WERI-Rb-1 (cell line): ENCODE measurements at regions not wholly inside any gene's neighbourhood (a gene's known extent, or its start where the extent isn't known, plus 50 kb on each side); places are given as distances from the start of the nearest gene placed in this dataset.

Experiments used
- DNase-seq: peaks from one replicate; pipeline ENCODE4 v3.0.0-alpha.2; 2020
- H3K27ac ChIP-seq: fragments of 250-450 bp; sonication (Bioruptor Pico); 2 replicates; pipeline ENCODE4 v1.5.1; 2020; ENCODE audit warnings: mild to moderate bottlenecking, moderate library complexity
- H3K27me3 ChIP-seq: fragments of 250-450 bp; sonication (Bioruptor Pico); 2 replicates; pipeline ENCODE4 v1.5.1; 2021; ENCODE audit warnings: mild to moderate bottlenecking, low read depth, moderate library complexity; ENCODE audit not compliant: insufficient read depth, severe bottlenecking
- H3K36me3 ChIP-seq: fragments of 250-450 bp; sonication (Bioruptor Pico); 2 replicates; pipeline ENCODE4 v1.5.1; 2020; ENCODE audit warnings: mild to moderate bottlenecking, moderate library complexity
- H3K4me3 ChIP-seq: 2 replicates; pipeline ENCODE4 v1.5.1; 2011; ENCODE audit warnings: low read depth, mild to moderate bottlenecking, control low read depth, low read length
- H3K9me3 ChIP-seq: fragments of 250-450 bp; sonication (Bioruptor Pico); 2 replicates; pipeline ENCODE4 v1.5.1; 2021; ENCODE audit warnings: mild to moderate bottlenecking, moderate library complexity; ENCODE audit not compliant: severe bottlenecking
- CTCF ChIP-seq: IDR thresholded peaks from 2 replicates; pipeline ENCODE4 v1.5.1; 2011; ENCODE audit warnings: low read depth, mild to moderate bottlenecking, control low read depth, inconsistent platforms, low read length

DNA sequence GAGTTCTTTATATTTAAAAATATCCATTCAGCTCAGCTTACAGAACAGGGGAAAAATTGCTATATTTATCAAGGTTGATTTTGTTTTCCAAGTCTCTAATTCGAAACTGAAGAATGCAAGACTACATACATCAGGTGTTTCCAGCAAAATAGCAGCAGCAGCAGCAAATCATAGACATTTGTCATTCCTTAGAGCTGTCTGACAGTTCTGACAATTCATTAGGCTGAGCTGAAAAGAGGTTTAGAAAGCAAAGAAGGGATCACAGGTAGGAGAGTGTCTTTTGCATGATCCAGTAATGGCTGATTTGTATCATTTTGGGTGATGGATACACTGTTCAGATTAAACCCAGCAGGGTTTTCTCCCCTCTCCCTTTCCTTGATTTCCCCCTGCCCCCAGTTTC lies 545.7 kb downstream of the MCTP2 start:
- no peaks in the 10 kb centered on the region for H3K36me3 ChIP-seq
- no peak overlapping the region for H3K4me3 ChIP-seq
- no peak for DNase-seq
- no peak overlapping the region for H3K27ac ChIP-seq
- H3K27me3 ChIP-seq, result peaks cover 3% of the 10 kb centered on the region
- H3K9me3 ChIP-seq, result no peaks in the 10 kb centered on the region
- TF ChIP-seq CTCF, result no peak

GRCh38 chr15:94778840-94779239 lies 547.5 kb downstream of the MCTP2 start:
- no peak for TF ChIP-seq CTCF
- no peak overlapping the region for H3K4me3 ChIP-seq
- no peak for DNase-seq
- H3K27ac ChIP-seq, result no peak overlapping the region
- no peaks in the 10 kb centered on the region for H3K36me3 ChIP-seq
- H3K9me3 ChIP-seq, result no peaks in the 10 kb centered on the region
- H3K27me3 ChIP-seq, result peaks cover 3% of the 10 kb centered on the region

GRCh38 chr15:94780166-94780565 lies 548.8 kb downstream of the MCTP2 start:
- no peak overlapping the region for H3K4me3 ChIP-seq
- H3K27ac ChIP-seq, result no peak overlapping the region
- no peak for DNase-seq
- no peak for TF ChIP-seq CTCF
- H3K9me3 ChIP-seq, result no peaks in the 10 kb centered on the region
- H3K36me3 ChIP-seq, result no peaks in the 10 kb centered on the region
- H3K27me3 ChIP-seq, result no peaks in the 10 kb centered on the region

DNA sequence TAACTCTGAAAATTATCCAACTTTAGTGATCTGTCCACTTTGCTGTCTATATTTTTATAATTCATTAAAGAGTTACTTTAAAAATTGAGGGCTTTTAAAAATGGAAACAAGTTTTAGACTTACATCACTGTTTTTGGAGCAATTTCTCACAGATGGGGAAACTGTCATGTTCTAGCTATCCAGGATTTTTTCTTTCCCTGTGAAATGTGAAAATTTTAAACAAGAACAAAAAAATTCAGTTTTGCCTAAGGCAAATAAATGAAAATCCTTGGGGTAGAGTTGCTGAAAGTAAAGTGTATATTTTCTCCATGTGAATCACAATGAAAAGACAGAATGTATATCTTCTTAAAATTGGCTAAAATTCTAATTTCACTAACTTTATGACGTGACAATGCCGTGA lies 553.7 kb downstream of the MCTP2 start:
- no peaks in the 10 kb centered on the region for H3K36me3 ChIP-seq
- H3K9me3 ChIP-seq, result no peaks in the 10 kb centered on the region
- H3K4me3 ChIP-seq, result no peak overlapping the region
- TF ChIP-seq CTCF, result no peak
- H3K27ac ChIP-seq, result no peak overlapping the region
- no peak for DNase-seq
- peaks cover 7% of the 10 kb centered on the region for H3K27me3 ChIP-seq

- H3K27me3 ChIP-seq, result peaks cover 20% of the 10 kb centered on the region
- no peak for DNase-seq
- no peak for TF ChIP-seq CTCF
- no peak overlapping the region for H3K27ac ChIP-seq
- H3K4me3 ChIP-seq, result no peak overlapping the region
- no peaks in the 10 kb centered on the region for H3K36me3 ChIP-seq
- H3K9me3 ChIP-seq, result no peaks in the 10 kb centered on the region
Measured at GRCh38 chr15:94791008-94791407, 559.6 kb downstream of the MCTP2 start.

DNA sequence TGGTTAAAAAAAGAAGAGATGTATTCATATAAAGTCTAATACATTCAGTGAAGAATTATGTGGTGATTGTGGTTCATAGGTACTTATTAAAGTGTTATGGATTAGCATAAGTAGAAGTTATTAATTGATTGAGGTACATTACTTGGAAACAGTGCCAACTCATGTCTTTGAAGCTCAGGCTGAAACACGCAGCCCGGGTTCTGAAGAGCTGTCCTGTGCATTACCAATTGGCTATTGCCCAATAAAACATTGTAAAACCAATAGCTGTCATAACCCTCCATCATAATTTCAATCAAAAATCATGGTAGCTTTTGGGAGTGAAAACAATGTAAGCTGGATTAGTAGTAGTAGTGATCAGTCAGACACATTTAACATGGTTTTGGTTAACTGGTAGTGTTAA lies 560.1 kb downstream of the MCTP2 start:
- no peak for DNase-seq
- TF ChIP-seq CTCF, result no peak
- peaks cover 20% of the 10 kb centered on the region for H3K27me3 ChIP-seq

More for the DNA sequence above, 560.1 kb downstream of the MCTP2 start:
- Histone ChIP-seq H3K4me3 (no peak overlapping the region), H3K27ac (no peak overlapping the region), H3K9me3 (no peaks in the 10 kb centered on the region), H3K36me3 (no peaks in the 10 kb centered on the region)
